ENCODE measurements at regions not wholly inside any gene's neighbourhood (a gene's known extent, or its start where the extent isn't known, plus 50 kb on each side); places are given as distances from the start of the nearest gene placed in this dataset.
"Not testable (repeated sequence)": the region's sequence is repeated elsewhere in the genome, so short reads cannot be mapped to it uniquely, and the experiment has no call there.

GRCh38 chr6:112946051-112946450 is 598.9 kb downstream of the RFPL4B start:
- no peak for DNase-seq

- no peak for DNase-seq
Measured at GRCh38 chr6:112947507-112947906, 600.4 kb downstream of the RFPL4B start.

GRCh38 chr6:112951829-112952228 is 604.7 kb downstream of the RFPL4B start:
- no peak for DNase-seq

GRCh38 chr6:112955743-112956142 is 608.6 kb downstream of the RFPL4B start:
- DNase-seq: not testable (repeated sequence)

- DNase-seq: no peak
Measured at GRCh38 chr6:112956696-112957535, 609.8 kb downstream of the RFPL4B start.

- DNase-seq: no peak
Measured at GRCh38 chr6:112957536-112957916, 610.4 kb downstream of the RFPL4B start.

- DNase-seq: not testable (repeated sequence)
Measured at GRCh38 chr6:112960130-112960529, 613.0 kb downstream of the RFPL4B start.

- DNase-seq: no peak
Measured at GRCh38 chr6:112967974-112968373, 620.8 kb downstream of the RFPL4B start.

- DNase-seq: no peak
Measured at GRCh38 chr6:112971651-112972050, 624.5 kb downstream of the RFPL4B start.

- not testable (repeated sequence) for DNase-seq
Measured at GRCh38 chr6:112974931-112975330, 627.8 kb downstream of the RFPL4B start.

- not testable (repeated sequence) for DNase-seq
Measured at GRCh38 chr6:112976579-112976978, 629.4 kb downstream of the RFPL4B start.

- no peak for DNase-seq
Measured at GRCh38 chr6:112979830-112980229, 632.7 kb downstream of the RFPL4B start.

GRCh38 chr6:112980676-112981075 is 633.5 kb downstream of the RFPL4B start:
- no peak for DNase-seq

- DNase-seq: no peak
Measured at GRCh38 chr6:112983713-112984261, 636.7 kb downstream of the RFPL4B start.

- no peak for DNase-seq
Measured at GRCh38 chr6:112984899-112985298, 637.8 kb downstream of the RFPL4B start.

GRCh38 chr6:112986321-112986720 is 639.2 kb downstream of the RFPL4B start:
- DNase-seq: no peak

- DNase-seq: no peak
Measured at GRCh38 chr6:112988748-112989147, 641.6 kb downstream of the RFPL4B start.

GRCh38 chr6:112990971-112991370 is 643.8 kb downstream of the RFPL4B start:
- no peak for DNase-seq

GRCh38 chr6:112991912-112992311 is 644.8 kb downstream of the RFPL4B start:
- DNase-seq: no peak

GRCh38 chr6:112997421-112998085 is 650.4 kb downstream of the RFPL4B start:
- no peak for DNase-seq

GRCh38 chr6:113004054-113004453 is 656.9 kb downstream of the RFPL4B start:
- DNase-seq: no peak

- no peak for DNase-seq
Measured at GRCh38 chr6:113004470-113005270, 657.5 kb downstream of the RFPL4B start.

GRCh38 chr6:113006494-113006893 is 659.4 kb downstream of the RFPL4B start:
- no peak for DNase-seq

Measured in stimulated activated CD4-positive, alpha-beta T cell treated with anti-CD3 and anti-CD28 coated beads, Interleukin-1b, Interleukin-23, amount 100 ng/mL, for 48 hours (primary cell).